Gastrocnemius medialis (tissue), 4 donors: ENCODE measurements at regions not wholly inside any gene's neighbourhood (a gene's known extent, or its start where the extent isn't known, plus 50 kb on each side); places are given as distances from the start of the nearest gene placed in this dataset.

Source experiments
- CTCF ChIP-seq, 5 experiments: fragments of 450-650 bp in 3 of 5; fragments of 200-600 bp in 2 of 5; sonication (generic) in 2 of 5; IDR thresholded peaks in 4 of 5; conservative IDR thresholded peaks in 1 of 5; 1 replicate in 4 of 5; 2 replicates in 1 of 5; pipeline ENCODE4 v1.5.1; 2016 to 2019; ENCODE audit warnings: antibody characterized with exemption in 5 of 5, mild to moderate bottlenecking in 3 of 5, moderate library complexity in 3 of 5
- POLR2A ChIP-seq, 2 donors: fragments of 450-650 bp; IDR thresholded peaks; one replicate each; pipeline ENCODE4 v1.6.1; 2017; ENCODE audit warnings: antibody characterized with exemption in 2 of 2, mild to moderate bottlenecking in 2 of 2, moderate library complexity in 2 of 2

- no peak for TF ChIP-seq POLR2A (IDR thresholded peaks at IDR 0.05)
- no peak for TF ChIP-seq CTCF (IDR thresholded peaks at IDR 0.05 in 4 of 5, conservative IDR thresholded peaks at IDR 0.05 in 1 of 5)
Observed at GRCh38 chr2:5352286-5352685, 339.9 kb upstream of the SOX11 start.
